ENCODE measurements at regions not wholly inside any gene's neighbourhood (a gene's known extent, or its start where the extent isn't known, plus 50 kb on each side); places are given as distances from the start of the nearest gene placed in this dataset.

DNA sequence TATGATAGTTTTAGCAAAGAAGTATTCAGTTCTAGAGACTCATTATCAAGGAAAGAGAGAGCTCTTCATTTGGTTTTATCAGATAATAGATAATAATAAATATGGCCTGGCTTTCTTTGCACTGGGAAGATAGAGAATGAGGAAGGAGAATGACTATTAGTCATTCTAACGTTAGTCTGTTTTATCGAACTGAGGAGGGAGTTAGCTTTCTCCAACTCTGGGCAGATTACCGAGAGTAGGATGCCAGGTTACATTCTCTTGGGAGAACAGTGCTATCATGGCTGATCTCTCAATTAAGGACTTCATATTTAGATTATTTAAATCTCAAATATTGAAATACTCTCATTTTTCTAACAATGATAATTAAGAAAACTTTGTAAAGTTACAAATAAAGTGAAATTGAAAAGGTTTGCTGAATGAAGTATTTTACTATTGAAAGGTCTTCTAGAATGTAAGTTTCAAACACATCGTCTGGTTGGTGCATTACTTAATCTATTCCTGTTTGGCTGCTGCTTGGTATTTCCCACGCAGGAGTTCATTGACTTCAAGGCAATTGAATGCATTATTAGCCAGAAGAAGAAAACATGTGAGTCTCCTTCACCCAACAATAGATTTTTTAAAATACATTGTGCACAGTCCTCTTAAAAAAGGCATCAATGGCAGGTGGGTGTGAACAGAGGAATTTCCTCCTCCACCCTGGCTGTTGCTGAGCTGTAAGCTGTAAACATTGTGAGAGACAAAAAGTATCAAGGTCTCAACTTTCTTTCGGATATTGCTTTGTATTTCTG lies 140.8 kb downstream of the C9orf152 start:
- Histone ChIP-seq H3K27ac (no peak overlapping the region), H3K4me3 (ENCODE audit: low read depth, low read length) (no peak overlapping the region), H3K27me3 (ENCODE audit: insufficient read depth, low read depth, severe bottlenecking) (no peaks in the 10 kb centered on the region), H3K36me3 (no peaks in the 10 kb centered on the region; the same call in 1 of the 2 replicates), H3K9me3 (ENCODE audit: severe bottlenecking) (peaks cover 4% of the 10 kb centered on the region)
- DNase-seq, result no peak
- TF ChIP-seq CTCF (IDR thresholded peaks at IDR 0.05; ENCODE audit: low read depth, low read length), result no peak

GRCh38 chr9:110068212-110068611 lies 139.7 kb downstream of the C9orf152 start:
- H3K9me3 ChIP-seq (ENCODE audit: severe bottlenecking), result no peaks in the 10 kb centered on the region
- no peaks in the 10 kb centered on the region for H3K27me3 ChIP-seq (ENCODE audit: insufficient read depth, low read depth, severe bottlenecking)
- no peak overlapping the region for H3K4me3 ChIP-seq (ENCODE audit: low read depth, low read length)
- TF ChIP-seq CTCF (IDR thresholded peaks at IDR 0.05; ENCODE audit: low read depth, low read length), result no peak
- H3K27ac ChIP-seq, result no peak overlapping the region
- no peak for DNase-seq
- no peaks in the 10 kb centered on the region; the same call in 1 of the 2 replicates for H3K36me3 ChIP-seq

GRCh38 chr9:110069326-110070248 lies 138.4 kb downstream of the C9orf152 start:
- no peaks in the 10 kb centered on the region; the same call in 1 of the 2 replicates for H3K36me3 ChIP-seq
- H3K4me3 ChIP-seq (ENCODE audit: low read depth, low read length), result no peak overlapping the region
- H3K9me3 ChIP-seq (ENCODE audit: severe bottlenecking), result no peaks in the 10 kb centered on the region
- no peaks in the 10 kb centered on the region for H3K27me3 ChIP-seq (ENCODE audit: insufficient read depth, low read depth, severe bottlenecking)
- H3K27ac ChIP-seq, result no peak overlapping the region
- no peak for TF ChIP-seq CTCF (IDR thresholded peaks at IDR 0.05; ENCODE audit: low read depth, low read length)
- DNase-seq, result peak; percentile 36

GRCh38 chr9:110072597-110073355 lies 135.2 kb downstream of the C9orf152 start:
- no peak overlapping the region for H3K27ac ChIP-seq
- TF ChIP-seq CTCF (IDR thresholded peaks at IDR 0.05; ENCODE audit: low read depth, low read length), result no peak
- H3K27me3 ChIP-seq (ENCODE audit: insufficient read depth, low read depth, severe bottlenecking), result no peaks in the 10 kb centered on the region
- DNase-seq, result no peak
- no peaks in the 10 kb centered on the region for H3K9me3 ChIP-seq (ENCODE audit: severe bottlenecking)
- H3K36me3 ChIP-seq, result no peaks in the 10 kb centered on the region
- no peak overlapping the region for H3K4me3 ChIP-seq (ENCODE audit: low read depth, low read length)

DNA sequence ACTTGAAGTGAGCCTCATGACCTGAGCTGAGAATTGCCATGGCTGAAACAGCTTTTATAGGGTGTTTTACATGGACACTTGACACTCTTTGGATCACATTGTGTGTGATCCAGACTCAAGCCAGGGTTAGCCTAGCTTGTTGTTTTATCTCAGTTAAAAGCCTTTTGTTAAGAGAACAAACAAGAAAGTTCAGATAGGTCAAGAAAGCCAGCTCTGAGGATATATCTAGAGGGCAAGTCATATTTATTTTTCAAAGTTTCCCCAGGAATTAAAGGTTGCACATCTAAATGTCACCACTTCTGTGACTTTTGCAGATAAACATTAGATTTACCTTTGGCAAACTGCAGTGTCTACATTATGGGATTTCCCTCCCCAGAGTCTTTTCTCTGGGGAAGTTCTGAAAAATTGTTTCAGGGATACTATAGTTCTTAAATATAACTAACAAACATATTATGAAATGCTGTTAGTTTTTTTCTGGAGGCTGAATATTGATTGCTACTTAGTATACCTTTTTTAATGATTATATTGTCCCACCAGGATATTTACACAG lies 134.5 kb downstream of the C9orf152 start:
- Histone ChIP-seq H3K36me3 (no peaks in the 10 kb centered on the region), H3K27me3 (ENCODE audit: insufficient read depth, low read depth, severe bottlenecking) (no peaks in the 10 kb centered on the region), H3K9me3 (ENCODE audit: severe bottlenecking) (no peaks in the 10 kb centered on the region), H3K27ac (no peak overlapping the region), H3K4me3 (ENCODE audit: low read depth, low read length) (no peak overlapping the region)
- DNase-seq, result no peak
- TF ChIP-seq CTCF (IDR thresholded peaks at IDR 0.05; ENCODE audit: low read depth, low read length), result no peak
